ENCODE measurements at regions not wholly inside any gene's neighbourhood (a gene's known extent, or its start where the extent isn't known, plus 50 kb on each side); places are given as distances from the start of the nearest gene placed in this dataset.
"Not testable (repeated sequence)": the region's sequence is repeated elsewhere in the genome, so short reads cannot be mapped to it uniquely, and the experiment has no call there.

DNA sequence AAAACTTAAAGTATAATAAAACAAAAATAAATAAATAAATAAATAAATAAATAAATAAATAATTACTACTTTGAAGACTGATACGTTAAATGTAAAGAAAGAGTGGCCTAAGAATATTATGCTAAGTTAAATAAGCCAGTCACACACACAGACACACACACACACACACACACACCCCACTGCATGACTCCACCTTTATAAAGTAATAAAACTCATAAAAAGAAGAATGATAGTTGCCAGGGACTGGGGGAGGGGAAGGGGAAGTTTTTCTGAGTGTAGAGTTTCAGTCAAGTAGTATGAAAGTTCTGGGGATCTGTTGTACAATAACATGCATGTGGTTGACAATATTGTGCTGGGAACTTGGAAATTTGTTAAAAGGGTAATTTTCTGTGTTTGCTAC, 1237.5 kb upstream of the GYPC start:
- Mint-ChIP-seq H3K4me1 (no peaks in the 10 kb centered on the region), H3K27ac (no peak overlapping the region), H3K27me3 (no peaks in the 10 kb centered on the region), H3K36me3 (no peaks in the 10 kb centered on the region), H3K4me3 (no peak overlapping the region), H3K9me3 (peaks cover 0 to 5% (median 0%) of the 10 kb centered on the region in 3 donors)

GRCh38 chr2:125422198-125422770, 1233.7 kb upstream of the GYPC start:
- not testable (repeated sequence) for H3K9me3 Mint-ChIP-seq, H3K4me1 Mint-ChIP-seq, H3K27me3 Mint-ChIP-seq, H3K36me3 Mint-ChIP-seq, H3K4me3 Mint-ChIP-seq, H3K27ac Mint-ChIP-seq

GRCh38 chr2:125424266-125424785, 1231.6 kb upstream of the GYPC start:
- Mint-ChIP-seq H3K27ac (no peak overlapping the region), H3K9me3 (peaks cover 0 to 11% (median 4%) of the 10 kb centered on the region in 3 donors), H3K4me3 (no peak overlapping the region), H3K36me3 (no peaks in the 10 kb centered on the region), H3K27me3 (no peaks in the 10 kb centered on the region), H3K4me1 (no peaks in the 10 kb centered on the region)

DNA sequence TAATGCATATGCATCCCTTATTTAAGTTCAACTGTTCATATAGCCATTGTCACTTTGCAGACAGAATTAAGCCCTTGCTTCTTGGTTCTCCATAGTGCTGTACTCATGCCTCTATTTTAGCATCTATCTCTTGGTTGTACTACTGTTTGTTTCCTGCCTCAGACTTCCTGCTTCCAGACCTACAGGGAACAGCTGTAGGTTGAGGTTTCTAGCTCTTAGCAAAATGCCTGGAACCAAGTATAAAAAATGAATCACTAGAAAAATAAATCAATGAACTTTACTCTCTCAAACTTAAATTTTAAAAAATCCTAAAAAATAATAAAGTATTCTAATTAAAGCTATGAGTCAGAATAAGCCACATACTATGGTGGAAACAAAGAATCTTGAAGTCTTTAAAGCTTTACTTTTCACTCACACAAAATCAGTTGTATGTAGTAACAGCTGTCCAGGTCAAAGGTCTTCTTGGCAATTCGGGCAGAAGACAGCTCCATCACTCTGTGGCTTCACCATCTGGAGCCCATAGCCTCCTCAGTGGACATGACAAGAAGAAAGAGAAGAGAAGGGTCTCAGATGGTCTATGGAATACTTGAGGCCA, 1228.1 kb upstream of the GYPC start:
- H3K36me3 Mint-ChIP-seq, result no peaks in the 10 kb centered on the region
- no peaks in the 10 kb centered on the region for H3K27me3 Mint-ChIP-seq
- H3K9me3 Mint-ChIP-seq, result peaks cover 0 to 5% (median 4%) of the 10 kb centered on the region in 3 donors
- no peak overlapping the region for H3K27ac Mint-ChIP-seq
- H3K4me3 Mint-ChIP-seq, result no peak overlapping the region
- H3K4me1 Mint-ChIP-seq, result no peaks in the 10 kb centered on the region

DNA sequence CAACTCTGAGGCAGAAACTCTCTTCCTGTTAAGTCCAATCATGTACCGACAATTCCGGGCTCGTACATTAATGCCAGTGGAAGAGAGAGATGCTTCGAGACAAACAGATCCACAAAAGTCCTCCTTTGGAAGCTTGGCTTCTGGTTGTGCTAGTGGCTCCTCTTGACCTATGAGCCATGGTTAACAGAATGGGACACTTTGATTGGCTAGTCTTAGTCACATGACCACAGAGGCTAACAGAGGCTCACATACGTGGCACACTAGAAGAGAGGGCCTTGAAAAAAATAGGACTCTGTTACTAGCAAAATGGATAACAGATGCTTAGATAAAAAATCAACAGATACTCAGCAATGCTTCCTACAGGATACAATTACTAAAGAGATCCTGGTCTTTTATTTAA, 1211.9 kb upstream of the GYPC start:
- Mint-ChIP-seq H3K4me3 (no peak overlapping the region), H3K36me3 (no peaks in the 10 kb centered on the region), H3K27ac (no peak overlapping the region), H3K4me1 (no peaks in the 10 kb centered on the region), H3K27me3 (no peaks in the 10 kb centered on the region), H3K9me3 (peaks cover 5 to 15% (median 6%) of the 10 kb centered on the region in 3 donors)

DNA sequence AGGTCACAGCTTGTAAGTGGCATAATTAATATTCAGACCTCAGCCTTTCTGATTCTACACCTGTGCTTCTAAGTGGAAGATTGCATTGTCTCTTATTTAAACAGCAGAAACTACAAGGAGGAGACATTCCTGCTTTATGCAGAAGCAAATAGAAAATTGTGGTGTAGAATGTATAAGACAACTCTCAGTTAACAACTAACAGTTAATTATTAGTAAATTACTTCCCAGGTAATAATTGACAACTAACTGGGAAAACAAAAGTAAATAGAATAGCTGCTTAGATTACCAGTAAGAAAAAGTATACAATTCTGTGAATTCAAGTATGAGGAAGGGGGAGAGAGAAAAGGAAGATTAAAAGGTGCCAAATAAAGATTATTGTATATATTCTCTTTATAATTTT, 1210.5 kb upstream of the GYPC start:
- H3K4me1 Mint-ChIP-seq, result no peaks in the 10 kb centered on the region
- H3K36me3 Mint-ChIP-seq, result no peaks in the 10 kb centered on the region
- peaks cover 6 to 15% (median 11%) of the 10 kb centered on the region in 3 donors for H3K9me3 Mint-ChIP-seq
- no peak overlapping the region for H3K27ac Mint-ChIP-seq
- no peaks in the 10 kb centered on the region for H3K27me3 Mint-ChIP-seq
- no peak overlapping the region for H3K4me3 Mint-ChIP-seq

- H3K27ac Mint-ChIP-seq, result no peak overlapping the region
- no peak overlapping the region for H3K4me3 Mint-ChIP-seq
- no peaks in the 10 kb centered on the region for H3K36me3 Mint-ChIP-seq
Measured at GRCh38 chr2:125450092-125450491, 1205.9 kb upstream of the GYPC start.

DNA sequence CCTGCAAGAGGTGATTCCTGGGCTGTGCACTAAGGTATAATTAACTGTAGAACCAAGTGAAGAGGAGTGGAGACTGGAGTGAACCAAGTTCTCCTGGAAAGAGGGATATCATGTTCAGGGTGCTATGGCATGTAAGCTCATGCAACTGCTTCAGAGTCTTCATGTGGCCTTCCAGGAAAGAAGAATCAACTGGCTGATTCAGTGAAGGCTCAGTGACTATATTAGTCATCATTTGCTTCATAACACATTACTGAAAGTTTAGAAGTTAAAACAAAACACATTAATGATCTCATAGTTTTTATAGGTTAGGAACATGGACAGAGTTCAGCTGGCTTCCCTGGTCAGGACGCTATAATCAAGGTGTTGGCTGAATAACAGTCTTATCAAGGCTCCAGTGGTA, 1200.8 kb upstream of the GYPC start:
- no peak overlapping the region for H3K4me3 Mint-ChIP-seq
- no peaks in the 10 kb centered on the region for H3K4me1 Mint-ChIP-seq
- H3K36me3 Mint-ChIP-seq, result no peaks in the 10 kb centered on the region
- peaks cover 4 to 12% (median 5%) of the 10 kb centered on the region in 3 donors for H3K9me3 Mint-ChIP-seq
- H3K27ac Mint-ChIP-seq, result no peak overlapping the region
- H3K27me3 Mint-ChIP-seq, result no peaks in the 10 kb centered on the region

More at GRCh38 chr2:125450092-125450491, 1205.9 kb upstream of the GYPC start:
- H3K27me3 Mint-ChIP-seq, result no peaks in the 10 kb centered on the region
- H3K9me3 Mint-ChIP-seq, result peaks cover 4 to 22% (median 13%) of the 10 kb centered on the region in 3 donors
- no peaks in the 10 kb centered on the region for H3K4me1 Mint-ChIP-seq

- no peaks in the 10 kb centered on the region for H3K27me3 Mint-ChIP-seq
- no peak overlapping the region for H3K4me3 Mint-ChIP-seq
- H3K9me3 Mint-ChIP-seq, result peaks cover 4 to 20% (median 5%) of the 10 kb centered on the region in 3 donors
- no peaks in the 10 kb centered on the region for H3K4me1 Mint-ChIP-seq
- no peak overlapping the region for H3K27ac Mint-ChIP-seq
- no peaks in the 10 kb centered on the region for H3K36me3 Mint-ChIP-seq
Measured at GRCh38 chr2:125456693-125457363, 1199.1 kb upstream of the GYPC start.

GRCh38 chr2:125471963-125472362, 1184.0 kb upstream of the GYPC start:
- no peaks in the 10 kb centered on the region for H3K4me1 Mint-ChIP-seq
- no peak overlapping the region for H3K4me3 Mint-ChIP-seq
- H3K27ac Mint-ChIP-seq, result no peak overlapping the region
- H3K36me3 Mint-ChIP-seq, result no peaks in the 10 kb centered on the region
- peaks cover 4 to 13% (median 9%) of the 10 kb centered on the region in 3 donors for H3K9me3 Mint-ChIP-seq
- H3K27me3 Mint-ChIP-seq, result no peaks in the 10 kb centered on the region

DNA sequence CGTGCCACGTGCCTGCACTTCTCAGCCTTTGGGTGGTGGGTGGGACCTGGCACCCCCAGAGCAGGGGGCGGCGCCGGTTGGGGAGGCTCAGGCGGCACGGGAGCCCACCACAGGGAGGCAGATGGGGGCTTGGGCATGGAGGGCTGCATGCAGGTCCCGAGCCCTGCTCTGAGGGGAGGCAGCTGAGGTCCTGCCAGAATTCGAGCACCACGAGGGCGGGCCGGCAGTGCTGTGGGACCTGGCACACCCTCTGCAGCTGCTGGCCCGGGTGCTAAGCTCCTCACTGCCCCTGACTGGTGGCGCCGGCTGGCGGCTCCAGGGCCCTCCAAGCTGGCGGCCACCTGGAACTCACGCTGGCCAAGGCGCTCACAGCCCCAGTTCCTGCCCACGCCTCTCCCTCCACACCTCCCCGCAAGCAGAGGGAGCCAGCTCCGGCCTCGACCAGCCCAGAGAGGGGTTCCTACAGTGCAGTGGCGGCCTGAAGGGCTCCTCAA, 1176.8 kb upstream of the GYPC start:
- Mint-ChIP-seq H3K27me3 (no peaks in the 10 kb centered on the region), H3K36me3 (no peaks in the 10 kb centered on the region), H3K4me1 (no peaks in the 10 kb centered on the region), H3K4me3 (no peak overlapping the region), H3K9me3 (peaks cover 2 to 19% (median 3%) of the 10 kb centered on the region in 3 donors), H3K27ac (no peak overlapping the region)

GRCh38 chr2:125490308-125490707, 1165.7 kb upstream of the GYPC start:
- Mint-ChIP-seq H3K27me3 (no peaks in the 10 kb centered on the region), H3K36me3 (peaks cover 2% of the 10 kb centered on the region), H3K4me3 (no peak overlapping the region), H3K9me3 (peaks cover 3 to 5% (median 4%) of the 10 kb centered on the region in 3 donors), H3K4me1 (no peaks in the 10 kb centered on the region), H3K27ac (no peak overlapping the region)

- Mint-ChIP-seq H3K27me3 (no peaks in the 10 kb centered on the region), H3K9me3 (peaks cover 3 to 12% (median 5%) of the 10 kb centered on the region in 3 donors), H3K27ac (no peak overlapping the region), H3K4me3 (no peak overlapping the region), H3K36me3 (peaks cover 2% of the 10 kb centered on the region), H3K4me1 (no peaks in the 10 kb centered on the region)
Measured at GRCh38 chr2:125491663-125492062, 1164.3 kb upstream of the GYPC start.

- H3K4me3 Mint-ChIP-seq, result no peak overlapping the region
- H3K27me3 Mint-ChIP-seq, result no peaks in the 10 kb centered on the region
- no peaks in the 10 kb centered on the region for H3K4me1 Mint-ChIP-seq
- peaks cover 0 to 5% (median under 1%) of the 10 kb centered on the region in 3 donors for H3K9me3 Mint-ChIP-seq
- no peaks in the 10 kb centered on the region for H3K36me3 Mint-ChIP-seq
- H3K27ac Mint-ChIP-seq, result no peak overlapping the region
Measured at GRCh38 chr2:125512313-125512712, 1143.6 kb upstream of the GYPC start.

GRCh38 chr2:125516496-125517109, 1139.4 kb upstream of the GYPC start:
- no peaks in the 10 kb centered on the region for H3K27me3 Mint-ChIP-seq
- H3K9me3 Mint-ChIP-seq, result peaks cover 0 to 21% (median 4%) of the 10 kb centered on the region in 3 donors
- H3K27ac Mint-ChIP-seq, result no peak overlapping the region
- no peaks in the 10 kb centered on the region for H3K36me3 Mint-ChIP-seq
- no peaks in the 10 kb centered on the region for H3K4me1 Mint-ChIP-seq
- H3K4me3 Mint-ChIP-seq, result no peak overlapping the region
